WTC11 (cell line): ENCODE measurements at regions not wholly inside any gene's neighbourhood (a gene's known extent, or its start where the extent isn't known, plus 50 kb on each side); places are given as distances from the start of the nearest gene placed in this dataset.

Experiments
- ATAC-seq: fragments of 200-7000 bp; cut with Tn5 transposase; 2 replicates; pipeline ENCODE4 v1.10.0; 2021; ENCODE audit warnings: mild to moderate bottlenecking, moderate library complexity
- CTCF ChIA-PET: fragments of 300-600 bp; sonication (Branson Sonifier 250); formaldehyde crosslinking; loops from one replicate; lab custom pipeline; 2021; ENCODE audit warnings: antibody characterized with exemption; lab: Charles Lee
- POLR2A ChIA-PET: fragments of 350-600 bp; sonication (Branson Sonifier 250); formaldehyde crosslinking; loops from one replicate; lab custom pipeline; 2021; ENCODE audit warnings: antibody characterized with exemption; lab: Charles Lee
- DNase-seq: peaks from one replicate; pipeline ENCODE4 v3.0.0; 2021; ENCODE audit warnings: low spot score
- H3K27ac Mint-ChIP-seq: 2 replicates; pipeline ENCODE4 v1.8.0; 2021; ENCODE audit warnings: mixed read lengths
- H3K27me3 Mint-ChIP-seq: 2 replicates; pipeline ENCODE4 v1.8.0; 2021; ENCODE audit warnings: low read depth, mild to moderate bottlenecking, moderate library complexity, mixed read lengths
- H3K36me3 Mint-ChIP-seq: 2 replicates; pipeline ENCODE4 v1.8.0; 2021; ENCODE audit warnings: mixed read lengths
- H3K4me1 Mint-ChIP-seq: 2 replicates; pipeline ENCODE4 v1.8.0; 2022; ENCODE audit warnings: mixed read lengths
- H3K4me3 Mint-ChIP-seq: 2 replicates; pipeline ENCODE4 v1.8.0; 2021; ENCODE audit warnings: mild to moderate bottlenecking, moderate library complexity, mixed read lengths
- H3K9me3 Mint-ChIP-seq: 2 replicates; pipeline ENCODE4 v1.8.0; 2021; ENCODE audit warnings: mixed read lengths
- AFF4 ChIP-seq: sonication (generic); formaldehyde crosslinking; IDR thresholded peaks from 2 replicates; pipeline ENCODE4 v1.8.1; 2023; ENCODE audit warnings: mild to moderate bottlenecking, missing genetic modification reagents, borderline replicate concordance
- ATF1 ChIP-seq: sonication (generic); formaldehyde crosslinking; IDR thresholded peaks from 2 replicates; pipeline ENCODE4 v1.8.1; 2023; ENCODE audit warnings: mild to moderate bottlenecking, moderate library complexity, missing genetic modification reagents
- E2F5 ChIP-seq: sonication (generic); formaldehyde crosslinking; IDR thresholded peaks from 2 replicates; pipeline ENCODE4 v1.8.1; 2022; ENCODE audit warnings: mild to moderate bottlenecking, moderate library complexity, missing genetic modification reagents
- ELF4 ChIP-seq: sonication (generic); formaldehyde crosslinking; IDR thresholded peaks from 2 replicates; pipeline ENCODE4 v1.8.1; 2022; ENCODE audit warnings: low read depth, mild to moderate bottlenecking, moderate library complexity, missing genetic modification reagents
- EMX1 ChIP-seq: fragments of 250-450 bp; sonication (Bioruptor Pico); IDR thresholded peaks from 2 replicates; pipeline ENCODE4 v1.8.0; 2021; ENCODE audit warnings: mild to moderate bottlenecking
- ERG ChIP-seq: fragments of 250-450 bp; sonication (Bioruptor Pico); IDR thresholded peaks from 2 replicates; pipeline ENCODE4 v1.8.0; 2021; ENCODE audit warnings: mild to moderate bottlenecking
- ETV6 ChIP-seq: sonication (generic); formaldehyde crosslinking; IDR thresholded peaks from 2 replicates; pipeline ENCODE4 v1.8.1; 2022; ENCODE audit warnings: mild to moderate bottlenecking, missing genetic modification reagents
- FOXP4 ChIP-seq: sonication (generic); formaldehyde crosslinking; IDR thresholded peaks from 2 replicates; pipeline ENCODE4 v1.8.0; 2022; ENCODE audit warnings: mild to moderate bottlenecking, missing genetic modification reagents
- JUN ChIP-seq: sonication (generic); formaldehyde crosslinking; IDR thresholded peaks from 2 replicates; pipeline ENCODE4 v1.8.0; 2023; ENCODE audit warnings: mild to moderate bottlenecking, missing genetic modification reagents
- MAX ChIP-seq: sonication (generic); formaldehyde crosslinking; IDR thresholded peaks from 2 replicates; pipeline ENCODE4 v1.8.0; 2022; ENCODE audit warnings: mild to moderate bottlenecking, missing genetic modification reagents
- NFE2L1 ChIP-seq: sonication (generic); formaldehyde crosslinking; IDR thresholded peaks from 2 replicates; pipeline ENCODE4 v1.8.1; 2023; ENCODE audit warnings: missing genetic modification reagents
- NFYB ChIP-seq: sonication (generic); formaldehyde crosslinking; conservative IDR thresholded peaks from 2 replicates; pipeline ENCODE4 v1.8.0; 2022; ENCODE audit warnings: low read depth, missing genetic modification reagents
- OVOL2 ChIP-seq: fragments of 250-450 bp; sonication (Bioruptor Pico); IDR thresholded peaks from 2 replicates; pipeline ENCODE4 v1.9.0; 2021; ENCODE audit warnings: mild to moderate bottlenecking, borderline replicate concordance
- PRRX2 ChIP-seq: fragments of 250-450 bp; sonication (Bioruptor Pico); IDR thresholded peaks from 2 replicates; pipeline ENCODE4 v1.8.0; 2021; ENCODE audit warnings: mild to moderate bottlenecking
- ZBTB21 ChIP-seq: sonication (generic); formaldehyde crosslinking; IDR thresholded peaks from 2 replicates; pipeline ENCODE4 v1.8.1; 2023; ENCODE audit warnings: mild to moderate bottlenecking, missing genetic modification reagents, borderline replicate concordance
- ZBTB43 ChIP-seq: sonication (generic); formaldehyde crosslinking; IDR thresholded peaks from 2 replicates; pipeline ENCODE4 v1.8.1; 2023; ENCODE audit warnings: mild to moderate bottlenecking, missing genetic modification reagents
- ZMAT4 ChIP-seq: fragments of 250-450 bp; sonication (Bioruptor Pico); IDR thresholded peaks from 2 replicates; pipeline ENCODE4 v1.9.0; 2021; ENCODE audit warnings: mild to moderate bottlenecking
- ZNF121 ChIP-seq: sonication (generic); formaldehyde crosslinking; IDR thresholded peaks from 2 replicates; pipeline ENCODE4 v1.8.0; 2023; ENCODE audit warnings: missing genetic modification reagents
- ZNF138 ChIP-seq: sonication (generic); formaldehyde crosslinking; conservative IDR thresholded peaks from 2 replicates; pipeline ENCODE4 v1.8.1; 2022; ENCODE audit warnings: mild to moderate bottlenecking, moderate library complexity, missing genetic modification reagents
- ZNF263 ChIP-seq: sonication (generic); formaldehyde crosslinking; IDR thresholded peaks from 2 replicates; pipeline ENCODE4 v1.8.1; 2022; ENCODE audit warnings: low read depth, mild to moderate bottlenecking, moderate library complexity, missing genetic modification reagents
- ZNF396 ChIP-seq: fragments of 250-450 bp; sonication (Bioruptor Pico); IDR thresholded peaks from 2 replicates; pipeline ENCODE4 v1.8.0; 2021; ENCODE audit warnings: mild to moderate bottlenecking, moderate library complexity, borderline replicate concordance
- ZNF423 ChIP-seq: fragments of 250-450 bp; sonication (Bioruptor Pico); IDR thresholded peaks from 2 replicates; pipeline ENCODE4 v2.1.2; 2022; ENCODE audit warnings: mild to moderate bottlenecking, moderate library complexity
- ZNF671 ChIP-seq: fragments of 250-450 bp; sonication (Bioruptor Pico); IDR thresholded peaks from 2 replicates; pipeline ENCODE4 v1.8.0; 2021; ENCODE audit warnings: mild to moderate bottlenecking

- TF ChIP-seq AFF4 (CRISPR knock-in tag), result no peak
- no peak for TF ChIP-seq ETV6 (CRISPR knock-in tag)
- TF ChIP-seq ELF4 (CRISPR knock-in tag), result no peak
- TF ChIP-seq ZNF396 (CRISPR knock-in tag), result no peak
- no peak for TF ChIP-seq NFE2L1 (CRISPR knock-in tag)
- TF ChIP-seq OVOL2 (CRISPR knock-in tag), result no peak
- TF ChIP-seq PRRX2, result no peak
- TF ChIP-seq ZNF263, result no peak
- TF ChIP-seq ZMAT4 (CRISPR knock-in tag), result no peak
- TF ChIP-seq ZNF138 (CRISPR knock-in tag), result no peak
- no peak for TF ChIP-seq EMX1 (CRISPR knock-in tag)
- no peak for TF ChIP-seq FOXP4 (CRISPR knock-in tag)
- TF ChIP-seq ERG (CRISPR knock-in tag), result no peak
- no peak for TF ChIP-seq ZNF423 (CRISPR knock-in tag)
- TF ChIP-seq ATF1 (CRISPR knock-in tag), result no peak
Observed at GRCh38 chr4:120215350-120215749, 148.7 kb upstream of the MAD2L1 start (continued).

- Mint-ChIP-seq H3K4me3 (no peak overlapping the region), H3K4me1 (peaks cover 2% of the 10 kb centered on the region; the same call in 1 of the 2 replicates), H3K36me3 (no peaks in the 10 kb centered on the region), H3K27me3 (no peaks in the 10 kb centered on the region), H3K27ac (no peak overlapping the region), H3K9me3 (peaks cover 10% of the 10 kb centered on the region)
- DNase-seq (no peak), ATAC-seq (no peak)
- ChIA-PET CTCF (no interaction called here), POLR2A (no interaction called here)
- no peak for TF ChIP-seq MAX (CRISPR knock-in tag)
Observed at GRCh38 chr4:120211408-120212015, 144.9 kb upstream of the MAD2L1 start.

- H3K4me1 Mint-ChIP-seq, result no peaks in the 10 kb centered on the region
- no peak overlapping the region for H3K4me3 Mint-ChIP-seq
- no peak overlapping the region for H3K27ac Mint-ChIP-seq
- H3K9me3 Mint-ChIP-seq, result peaks cover 23% of the 10 kb centered on the region
- no peaks in the 10 kb centered on the region for H3K27me3 Mint-ChIP-seq
- CTCF ChIA-PET, result no interaction called here
- POLR2A ChIA-PET, result no interaction called here
- DNase-seq, result no peak
- peak; percentile 72 for ATAC-seq
- no peaks in the 10 kb centered on the region for H3K36me3 Mint-ChIP-seq
- no peak for TF ChIP-seq ZNF121 (CRISPR knock-in tag)
- TF ChIP-seq E2F5 (CRISPR knock-in tag), result no peak
- TF ChIP-seq JUN (CRISPR knock-in tag), result no peak
- no peak for TF ChIP-seq ZMAT4 (CRISPR knock-in tag)
- TF ChIP-seq PRRX2, result no peak
- TF ChIP-seq ERG (CRISPR knock-in tag), result no peak
- no peak for TF ChIP-seq ZBTB43 (CRISPR knock-in tag)
- TF ChIP-seq ZBTB21, result no peak
- no peak for TF ChIP-seq NFYB (CRISPR knock-in tag)
- no peak for TF ChIP-seq ZNF671 (CRISPR knock-in tag)
Observed at GRCh38 chr4:120209706-120210105, 143.1 kb upstream of the MAD2L1 start.
